ENCODE measurements at regions not wholly inside any gene's neighbourhood (a gene's known extent, or its start where the extent isn't known, plus 50 kb on each side); places are given as distances from the start of the nearest gene placed in this dataset.

DNA sequence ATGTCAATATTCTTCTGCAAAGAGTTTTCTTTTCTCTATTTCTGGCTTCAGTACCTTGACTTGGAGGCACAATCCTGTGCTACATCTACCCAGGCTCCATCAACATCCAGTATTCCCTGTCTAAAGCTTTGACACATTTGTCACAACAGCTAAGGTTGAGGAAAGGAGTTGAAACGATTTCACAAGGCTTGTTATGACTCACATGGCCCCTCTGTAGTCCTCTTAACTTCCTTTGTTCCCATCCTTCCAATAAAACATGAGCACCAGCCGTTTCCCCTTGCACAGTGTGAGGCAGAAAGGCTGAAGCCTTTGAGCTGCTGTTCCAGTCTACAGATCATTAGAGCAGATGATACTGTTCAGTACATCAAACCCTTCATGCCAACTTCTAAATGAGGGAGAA is 163.0 kb upstream of the TMCO5A start:
- TF ChIP-seq, protein P1, sequence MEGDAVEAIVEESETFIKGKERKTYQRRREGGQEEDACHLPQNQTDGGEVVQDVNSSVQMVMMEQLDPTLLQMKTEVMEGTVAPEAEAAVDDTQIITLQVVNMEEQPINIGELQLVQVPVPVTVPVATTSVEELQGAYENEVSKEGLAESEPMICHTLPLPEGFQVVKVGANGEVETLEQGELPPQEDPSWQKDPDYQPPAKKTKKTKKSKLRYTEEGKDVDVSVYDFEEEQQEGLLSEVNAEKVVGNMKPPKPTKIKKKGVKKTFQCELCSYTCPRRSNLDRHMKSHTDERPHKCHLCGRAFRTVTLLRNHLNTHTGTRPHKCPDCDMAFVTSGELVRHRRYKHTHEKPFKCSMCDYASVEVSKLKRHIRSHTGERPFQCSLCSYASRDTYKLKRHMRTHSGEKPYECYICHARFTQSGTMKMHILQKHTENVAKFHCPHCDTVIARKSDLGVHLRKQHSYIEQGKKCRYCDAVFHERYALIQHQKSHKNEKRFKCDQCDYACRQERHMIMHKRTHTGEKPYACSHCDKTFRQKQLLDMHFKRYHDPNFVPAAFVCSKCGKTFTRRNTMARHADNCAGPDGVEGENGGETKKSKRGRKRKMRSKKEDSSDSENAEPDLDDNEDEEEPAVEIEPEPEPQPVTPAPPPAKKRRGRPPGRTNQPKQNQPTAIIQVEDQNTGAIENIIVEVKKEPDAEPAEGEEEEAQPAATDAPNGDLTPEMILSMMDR (conservative IDR thresholded peaks at IDR 0.05; ENCODE audit: low read depth in 2 of 2), result no peak
- TF ChIP-seq POLR2AphosphoS5 (IDR thresholded peaks at IDR 0.05; ENCODE audit: low read depth) (no peak), EZH2 (IDR thresholded peaks at IDR 0.05; ENCODE audit: low read depth, unreplicated experiment) (no peak), NANOG (IDR thresholded peaks at IDR 0.05; ENCODE audit: borderline replicate concordance) (no peak)
- TF ChIP-seq, protein P2, sequence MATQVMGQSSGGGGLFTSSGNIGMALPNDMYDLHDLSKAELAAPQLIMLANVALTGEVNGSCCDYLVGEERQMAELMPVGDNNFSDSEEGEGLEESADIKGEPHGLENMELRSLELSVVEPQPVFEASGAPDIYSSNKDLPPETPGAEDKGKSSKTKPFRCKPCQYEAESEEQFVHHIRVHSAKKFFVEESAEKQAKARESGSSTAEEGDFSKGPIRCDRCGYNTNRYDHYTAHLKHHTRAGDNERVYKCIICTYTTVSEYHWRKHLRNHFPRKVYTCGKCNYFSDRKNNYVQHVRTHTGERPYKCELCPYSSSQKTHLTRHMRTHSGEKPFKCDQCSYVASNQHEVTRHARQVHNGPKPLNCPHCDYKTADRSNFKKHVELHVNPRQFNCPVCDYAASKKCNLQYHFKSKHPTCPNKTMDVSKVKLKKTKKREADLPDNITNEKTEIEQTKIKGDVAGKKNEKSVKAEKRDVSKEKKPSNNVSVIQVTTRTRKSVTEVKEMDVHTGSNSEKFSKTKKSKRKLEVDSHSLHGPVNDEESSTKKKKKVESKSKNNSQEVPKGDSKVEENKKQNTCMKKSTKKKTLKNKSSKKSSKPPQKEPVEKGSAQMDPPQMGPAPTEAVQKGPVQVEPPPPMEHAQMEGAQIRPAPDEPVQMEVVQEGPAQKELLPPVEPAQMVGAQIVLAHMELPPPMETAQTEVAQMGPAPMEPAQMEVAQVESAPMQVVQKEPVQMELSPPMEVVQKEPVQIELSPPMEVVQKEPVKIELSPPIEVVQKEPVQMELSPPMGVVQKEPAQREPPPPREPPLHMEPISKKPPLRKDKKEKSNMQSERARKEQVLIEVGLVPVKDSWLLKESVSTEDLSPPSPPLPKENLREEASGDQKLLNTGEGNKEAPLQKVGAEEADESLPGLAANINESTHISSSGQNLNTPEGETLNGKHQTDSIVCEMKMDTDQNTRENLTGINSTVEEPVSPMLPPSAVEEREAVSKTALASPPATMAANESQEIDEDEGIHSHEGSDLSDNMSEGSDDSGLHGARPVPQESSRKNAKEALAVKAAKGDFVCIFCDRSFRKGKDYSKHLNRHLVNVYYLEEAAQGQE (IDR thresholded peaks at IDR 0.05; ENCODE audit: unreplicated experiment), result no peak

Measured in GM23338 (cell line).